SK-N-MC (cell line): ENCODE measurements at regions not wholly inside any gene's neighbourhood (a gene's known extent, or its start where the extent isn't known, plus 50 kb on each side); places are given as distances from the start of the nearest gene placed in this dataset.

Experiments
- EZH2 ChIP-seq: fragments of 200-600 bp; sonication (generic); IDR thresholded peaks from one replicate; pipeline ENCODE4 v1.6.1; 2017; ENCODE audit warnings: antibody characterized with exemption
- FOXP2 ChIP-seq: optimal IDR thresholded peaks from 2 replicates; pipeline ENCODE3; 2011; ENCODE audit warnings: mild to moderate bottlenecking, moderate library complexity; ENCODE audit not compliant: insufficient read depth; ENCODE audit errors: extremely low read length, control extremely low read depth
- POLR2AphosphoS5 ChIP-seq: IDR thresholded peaks from 2 replicates; pipeline ENCODE4 v1.6.1; 2012; ENCODE audit warnings: mild to moderate bottlenecking, low read depth, low read length, borderline replicate concordance

DNA sequence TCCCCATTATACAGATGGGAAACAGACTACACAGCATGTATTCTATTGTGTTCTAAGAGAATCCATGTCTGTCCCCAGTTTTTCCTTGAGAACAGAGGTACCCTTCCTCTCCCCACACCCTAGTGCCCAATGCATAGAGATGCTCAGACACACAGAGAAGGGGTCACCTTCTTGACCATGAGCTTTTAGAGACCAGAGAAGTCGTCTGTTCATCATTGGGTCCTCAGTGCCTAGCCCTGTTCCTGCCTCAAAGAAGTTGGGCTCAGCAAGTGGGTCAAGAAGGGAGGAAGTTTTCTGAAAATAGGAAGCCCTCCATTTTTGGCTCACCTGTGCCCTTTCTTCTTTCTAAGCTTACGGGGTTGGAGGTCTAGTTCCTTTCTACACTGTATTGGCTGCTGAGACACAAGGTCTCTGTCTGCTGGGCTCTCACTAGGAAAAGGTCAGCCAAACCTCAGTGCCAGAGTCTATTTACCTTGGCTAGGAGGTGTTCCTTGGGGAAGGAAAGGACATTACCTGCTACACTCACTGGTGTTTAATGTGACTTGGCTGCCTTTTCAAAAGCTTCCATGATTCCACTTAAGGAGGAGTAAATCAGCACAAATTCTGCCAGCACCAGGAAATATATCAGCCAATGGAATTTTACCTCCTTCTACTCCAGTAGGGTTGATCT is 198.5 kb upstream of the PWP1 start:
- TF ChIP-seq EZH2, result no peak
- TF ChIP-seq POLR2AphosphoS5, result no peak
- no peak for TF ChIP-seq FOXP2
